ENCODE measurements at regions not wholly inside any gene's neighbourhood (a gene's known extent, or its start where the extent isn't known, plus 50 kb on each side); places are given as distances from the start of the nearest gene placed in this dataset.

- H3K4me3 ChIP-seq: no peak overlapping the region
- intact Hi-C loops (cut with DNase I): no loop called here
- H3K27me3 ChIP-seq: no peaks in the 10 kb centered on the region
- TF ChIP-seq, protein P1, sequence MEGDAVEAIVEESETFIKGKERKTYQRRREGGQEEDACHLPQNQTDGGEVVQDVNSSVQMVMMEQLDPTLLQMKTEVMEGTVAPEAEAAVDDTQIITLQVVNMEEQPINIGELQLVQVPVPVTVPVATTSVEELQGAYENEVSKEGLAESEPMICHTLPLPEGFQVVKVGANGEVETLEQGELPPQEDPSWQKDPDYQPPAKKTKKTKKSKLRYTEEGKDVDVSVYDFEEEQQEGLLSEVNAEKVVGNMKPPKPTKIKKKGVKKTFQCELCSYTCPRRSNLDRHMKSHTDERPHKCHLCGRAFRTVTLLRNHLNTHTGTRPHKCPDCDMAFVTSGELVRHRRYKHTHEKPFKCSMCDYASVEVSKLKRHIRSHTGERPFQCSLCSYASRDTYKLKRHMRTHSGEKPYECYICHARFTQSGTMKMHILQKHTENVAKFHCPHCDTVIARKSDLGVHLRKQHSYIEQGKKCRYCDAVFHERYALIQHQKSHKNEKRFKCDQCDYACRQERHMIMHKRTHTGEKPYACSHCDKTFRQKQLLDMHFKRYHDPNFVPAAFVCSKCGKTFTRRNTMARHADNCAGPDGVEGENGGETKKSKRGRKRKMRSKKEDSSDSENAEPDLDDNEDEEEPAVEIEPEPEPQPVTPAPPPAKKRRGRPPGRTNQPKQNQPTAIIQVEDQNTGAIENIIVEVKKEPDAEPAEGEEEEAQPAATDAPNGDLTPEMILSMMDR (IDR thresholded peaks at IDR 0.05): no peak
- no peaks in the 10 kb centered on the region for H3K4me1 ChIP-seq
- no peak for ATAC-seq
- DNase-seq: no peak
- no peaks in the 10 kb centered on the region for H3K36me3 ChIP-seq
- 84 to 86% methylated on average over 5 of the region's 5 CpGs for WGBS, 2 donors
- H3K9me3 ChIP-seq: peaks cover 0 to 18% (median 4%) of the 10 kb centered on the region in 11 donors
- no peak overlapping the region for H3K27ac ChIP-seq
Observed at GRCh38 chr18:42480441-42480840, 525.4 kb downstream of the PIK3C3 start.

- Histone ChIP-seq H3K27ac (no peak overlapping the region), H3K9me3 (peaks cover 0 to 28% (median 8%) of the 10 kb centered on the region in 11 donors), H3K36me3 (no peaks in the 10 kb centered on the region), H3K27me3 (no peaks in the 10 kb centered on the region), H3K4me3 (no peak overlapping the region), H3K4me1 (no peaks in the 10 kb centered on the region)
- DNase-seq (no peak), ATAC-seq (no peak)
- TF ChIP-seq, protein P1 (IDR thresholded peaks at IDR 0.05): no peak
- intact Hi-C loops (cut with DNase I): no loop called here
Observed at GRCh38 chr18:42484648-42485047, 529.6 kb downstream of the PIK3C3 start.

DNA sequence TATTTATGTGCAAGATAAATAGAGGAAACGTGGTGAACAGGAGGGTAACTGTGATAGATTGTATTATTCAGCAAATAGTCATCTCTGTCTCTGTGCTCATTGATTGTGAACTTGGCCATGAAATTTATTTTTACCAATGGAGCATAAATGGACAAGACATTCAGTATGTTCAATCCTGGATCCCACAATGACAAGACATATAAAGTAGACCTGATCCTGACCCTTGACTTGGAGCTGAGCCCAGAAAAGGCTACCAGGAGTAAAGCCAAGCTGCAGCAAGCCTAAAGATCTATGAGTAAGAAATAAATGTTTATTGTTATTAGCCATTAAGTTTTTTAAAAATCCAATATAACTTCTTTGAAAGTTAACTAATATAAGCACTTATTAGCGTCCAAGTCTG, 531.2 kb downstream of the PIK3C3 start:
- intact Hi-C loops (cut with DNase I): no loop called here
- TF ChIP-seq, protein P1 (IDR thresholded peaks at IDR 0.05): no peak
- ATAC-seq: no peak
- no peak overlapping the region for H3K4me3 ChIP-seq
- no peaks in the 10 kb centered on the region for H3K36me3 ChIP-seq
- no peaks in the 10 kb centered on the region for H3K27me3 ChIP-seq
- H3K27ac ChIP-seq: no peak overlapping the region
- WGBS, 2 donors: 46 to 47% methylated on average over 2 of the region's 2 CpGs
- H3K4me1 ChIP-seq: no peaks in the 10 kb centered on the region
- peaks cover 0 to 28% (median 8%) of the 10 kb centered on the region in 11 donors for H3K9me3 ChIP-seq
- DNase-seq: no peak

DNA sequence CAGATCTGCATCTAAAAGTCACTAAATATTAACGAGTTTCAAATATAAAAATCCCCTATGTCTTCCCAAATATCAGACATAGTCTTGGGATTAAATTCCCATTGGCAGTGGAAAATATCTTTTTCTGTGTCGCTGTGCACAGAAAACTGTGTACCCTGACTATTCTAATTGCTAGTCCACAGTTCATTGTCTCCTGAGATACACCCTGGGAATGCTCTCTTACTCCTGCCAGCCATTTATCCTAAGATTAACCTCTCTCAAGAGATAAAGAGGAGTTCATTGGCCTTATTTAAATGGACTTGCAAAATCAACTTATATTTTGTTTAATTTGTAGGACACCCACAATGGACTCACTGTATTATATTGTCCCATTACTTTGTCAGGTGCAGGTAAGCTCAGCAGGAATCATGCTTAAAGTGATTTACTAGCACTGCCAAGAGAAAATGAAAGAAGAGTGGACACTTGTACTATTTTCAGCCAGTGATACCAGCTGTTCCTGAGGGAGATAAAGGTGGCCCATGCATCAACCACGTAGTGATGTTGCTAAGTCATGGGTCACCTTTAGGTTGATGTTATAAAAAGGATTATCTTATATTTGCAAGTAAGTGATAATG, 553.8 kb downstream of the PIK3C3 start:
- no peaks in the 10 kb centered on the region for H3K27me3 ChIP-seq
- H3K9me3 ChIP-seq: no peaks in the 10 kb centered on the region
- WGBS, 2 donors: 55 to 62% methylated on average over 3 of the region's 3 CpGs
- H3K4me1 ChIP-seq: no peaks in the 10 kb centered on the region
- ATAC-seq: no peak
- no peaks in the 10 kb centered on the region for H3K36me3 ChIP-seq
- DNase-seq: no peak
- H3K4me3 ChIP-seq: no peak overlapping the region
- no peak overlapping the region for H3K27ac ChIP-seq
- TF ChIP-seq, protein P1 (IDR thresholded peaks at IDR 0.05): no peak
- intact Hi-C loops (cut with DNase I): no loop called here

All from heart right ventricle (tissue), 16 donors.